ENCODE measurements at regions not wholly inside any gene's neighbourhood (a gene's known extent, or its start where the extent isn't known, plus 50 kb on each side); places are given as distances from the start of the nearest gene placed in this dataset.

- Histone ChIP-seq H3K36me3 (no peaks in the 10 kb centered on the region), H3K27me3 (peaks cover 0 to 3% of the 10 kb centered on the region in 2 donors), H3K27ac (no peak overlapping the region), H3K4me3 (no peak overlapping the region), H3K4me1 (no peaks in the 10 kb centered on the region), H3K9me3 (no peaks in the 10 kb centered on the region)
- no peak for DNase-seq
- intact Hi-C loops (cut with DNase I; ENCODE audit: low total_unique reads), result no loop called here
- no peak for TF ChIP-seq CTCF (IDR thresholded peaks at IDR 0.05)
Measured at GRCh38 chr2:29991086-29991485, 69.7 kb upstream of the ALK start.

GRCh38 chr2:29995241-29995640 lies 73.9 kb upstream of the ALK start:
- H3K4me3 ChIP-seq, result no peak overlapping the region
- no peak for DNase-seq
- TF ChIP-seq CTCF (IDR thresholded peaks at IDR 0.05), result no peak
- H3K27ac ChIP-seq, result no peak overlapping the region
- no peaks in the 10 kb centered on the region for H3K27me3 ChIP-seq
- no peaks in the 10 kb centered on the region for H3K4me1 ChIP-seq
- no peaks in the 10 kb centered on the region for H3K36me3 ChIP-seq
- peaks cover 0 to 8% (median 0%) of the 10 kb centered on the region in 3 donors for H3K9me3 ChIP-seq
- intact Hi-C loops (cut with DNase I; ENCODE audit: low total_unique reads), result no loop called here

- Histone ChIP-seq H3K4me1 (no peaks in the 10 kb centered on the region), H3K9me3 (peaks cover 0 to 8% (median 0%) of the 10 kb centered on the region in 3 donors), H3K4me3 (no peak overlapping the region), H3K27me3 (no peaks in the 10 kb centered on the region), H3K27ac (no peak overlapping the region), H3K36me3 (no peaks in the 10 kb centered on the region)
- no peak for DNase-seq
- intact Hi-C loops (cut with DNase I; ENCODE audit: low total_unique reads), result no loop called here
- TF ChIP-seq CTCF (IDR thresholded peaks at IDR 0.05), result no peak
Measured at GRCh38 chr2:30003128-30003527, 81.7 kb upstream of the ALK start.

GRCh38 chr2:30022444-30023071 lies 101.2 kb upstream of the ALK start:
- TF ChIP-seq CTCF (IDR thresholded peaks at IDR 0.05), result no peak
- H3K27ac ChIP-seq, result no peak overlapping the region
- peaks cover 0 to 11% of the 10 kb centered on the region in 2 donors for H3K27me3 ChIP-seq
- no peak overlapping the region for H3K4me3 ChIP-seq
- intact Hi-C loops (cut with DNase I; ENCODE audit: low total_unique reads), result no loop called here
- H3K36me3 ChIP-seq, result no peaks in the 10 kb centered on the region
- H3K4me1 ChIP-seq, result peaks cover 0 to 3% (median 0%) of the 10 kb centered on the region in 4 donors
- no peak for DNase-seq
- no peaks in the 10 kb centered on the region for H3K9me3 ChIP-seq

GRCh38 chr2:30024281-30024680 lies 102.9 kb upstream of the ALK start:
- no peak for DNase-seq
- intact Hi-C loops (cut with DNase I; ENCODE audit: low total_unique reads), result no loop called here
- Histone ChIP-seq H3K27ac (no peak overlapping the region), H3K36me3 (no peaks in the 10 kb centered on the region), H3K27me3 (peaks cover 0 to 11% of the 10 kb centered on the region in 2 donors), H3K4me1 (peaks cover 0 to 3% (median 0%) of the 10 kb centered on the region in 4 donors), H3K9me3 (no peaks in the 10 kb centered on the region), H3K4me3 (no peak overlapping the region)
- TF ChIP-seq CTCF (IDR thresholded peaks at IDR 0.05), result no peak
